ENCODE measurements at regions not wholly inside any gene's neighbourhood (a gene's known extent, or its start where the extent isn't known, plus 50 kb on each side); places are given as distances from the start of the nearest gene placed in this dataset.

GRCh38 chr4:31007858-31008257 lies 287.7 kb downstream of the PCDH7 start:
- WGBS, 2 donors: 45 to 54% methylated on average over 2 of the region's 2 CpGs
- Histone ChIP-seq H3K27ac (no peak overlapping the region), H3K36me3 (no peaks in the 10 kb centered on the region), H3K27me3 (no peaks in the 10 kb centered on the region), H3K9me3 (no peaks in the 10 kb centered on the region), H3K4me3 (no peak overlapping the region), H3K4me1 (no peaks in the 10 kb centered on the region)
- DNase-seq (ENCODE audit: low spot score in 2 of 2): no peak
- TF ChIP-seq EP300 (IDR thresholded peaks at IDR 0.05) (no peak), CTCF (IDR thresholded peaks at IDR 0.05) (no peak), POLR2A (IDR thresholded peaks at IDR 0.05) (no peak)

GRCh38 chr4:31009926-31010325 lies 289.8 kb downstream of the PCDH7 start:
- no peak for TF ChIP-seq EP300 (IDR thresholded peaks at IDR 0.05)
- TF ChIP-seq CTCF (IDR thresholded peaks at IDR 0.05): no peak
- TF ChIP-seq POLR2A (IDR thresholded peaks at IDR 0.05): no peak
- Histone ChIP-seq H3K4me1 (no peaks in the 10 kb centered on the region), H3K27ac (no peak overlapping the region), H3K4me3 (no peak overlapping the region), H3K9me3 (no peaks in the 10 kb centered on the region), H3K36me3 (no peaks in the 10 kb centered on the region), H3K27me3 (no peaks in the 10 kb centered on the region)
- DNase-seq (ENCODE audit: low spot score in 2 of 2): no peak

GRCh38 chr4:31015123-31015522 lies 295.0 kb downstream of the PCDH7 start:
- TF ChIP-seq CTCF (IDR thresholded peaks at IDR 0.05) (no peak), POLR2A (IDR thresholded peaks at IDR 0.05) (no peak), EP300 (IDR thresholded peaks at IDR 0.05) (no peak)
- Histone ChIP-seq H3K9me3 (no peaks in the 10 kb centered on the region), H3K36me3 (no peaks in the 10 kb centered on the region), H3K4me3 (no peak overlapping the region), H3K27ac (no peak overlapping the region), H3K27me3 (no peaks in the 10 kb centered on the region), H3K4me1 (no peaks in the 10 kb centered on the region)
- 77 to 92% methylated on average over 3 of the region's 3 CpGs for WGBS, 2 donors
- no peak for DNase-seq (ENCODE audit: low spot score in 2 of 2)

GRCh38 chr4:31016322-31017061 lies 296.3 kb downstream of the PCDH7 start:
- no peaks in the 10 kb centered on the region for H3K27me3 ChIP-seq
- H3K27ac ChIP-seq: no peak overlapping the region
- no peaks in the 10 kb centered on the region for H3K4me1 ChIP-seq
- H3K9me3 ChIP-seq: no peaks in the 10 kb centered on the region
- TF ChIP-seq EP300 (IDR thresholded peaks at IDR 0.05) (no peak), CTCF (IDR thresholded peaks at IDR 0.05) (no peak), POLR2A (IDR thresholded peaks at IDR 0.05) (no peak)
- no peak for DNase-seq (ENCODE audit: low spot score in 2 of 2)
- H3K36me3 ChIP-seq: no peaks in the 10 kb centered on the region
- H3K4me3 ChIP-seq: no peak overlapping the region
- WGBS, 2 donors: 80 to 88% methylated on average over 2 of the region's 2 CpGs

- Histone ChIP-seq H3K27ac (no peak overlapping the region), H3K9me3 (no peaks in the 10 kb centered on the region), H3K4me3 (no peak overlapping the region), H3K36me3 (no peaks in the 10 kb centered on the region), H3K27me3 (no peaks in the 10 kb centered on the region), H3K4me1 (no peaks in the 10 kb centered on the region)
- 75 to 76% methylated on average over 8 of the region's 8 CpGs for WGBS, 2 donors
- TF ChIP-seq EP300 (IDR thresholded peaks at IDR 0.05): no peak
- no peak for TF ChIP-seq CTCF (IDR thresholded peaks at IDR 0.05)
- TF ChIP-seq POLR2A (IDR thresholded peaks at IDR 0.05): no peak
- no peak for DNase-seq (ENCODE audit: low spot score in 2 of 2)
Measured at GRCh38 chr4:31020363-31020762, 300.2 kb downstream of the PCDH7 start.
